ENCODE measurements at regions not wholly inside any gene's neighbourhood (a gene's known extent, or its start where the extent isn't known, plus 50 kb on each side); places are given as distances from the start of the nearest gene placed in this dataset.

DNA sequence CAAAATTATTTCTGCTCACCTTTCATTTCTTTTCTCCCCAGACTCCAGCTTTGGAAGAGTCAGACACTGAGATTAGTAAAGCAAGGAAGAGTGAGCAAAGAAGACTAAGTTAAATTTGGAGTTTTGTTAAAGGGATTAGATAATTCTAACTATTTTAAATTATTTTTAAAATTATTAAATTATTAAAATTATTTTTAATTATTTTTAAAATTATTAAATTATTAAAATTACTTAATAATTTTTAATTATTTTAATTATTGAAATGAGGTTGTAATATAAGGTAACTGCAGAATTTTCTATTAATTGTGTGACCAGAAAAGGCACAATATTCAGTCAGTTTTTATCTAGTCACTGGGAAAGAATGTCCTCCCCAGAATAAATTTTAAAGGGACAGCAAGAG, 185.0 kb upstream of the EOMES start:
- Histone ChIP-seq H3K9me3 (ENCODE audit: control insufficient read depth in 1 of 2, insufficient read depth in 1 of 2, low read depth in 1 of 2, low read length in 2 of 2) (no peaks in the 10 kb centered on the region), H3K4me2 (ENCODE audit: low read length) (no peak overlapping the region), H3K27me3 (ENCODE audit: insufficient read depth, low read length) (no peaks in the 10 kb centered on the region), H3K4me3 (replicated peaks in 1 of 2; ENCODE audit: low read depth in 1 of 2, low read length in 2 of 2) (no peak overlapping the region), H3K27ac (ENCODE audit: low read depth, low read length) (no peak overlapping the region), H2AFZ (ENCODE audit: low read depth, low read length, poor library complexity, severe bottlenecking) (no peak overlapping the region), H3K4me1 (ENCODE audit: control insufficient read depth in 1 of 2, insufficient read depth in 2 of 2, low read length in 2 of 2) (no peaks in the 10 kb centered on the region), H3K36me3 (ENCODE audit: control insufficient read depth in 1 of 2, insufficient read depth in 2 of 2, low read length in 2 of 2) (no peaks in the 10 kb centered on the region), H3K9ac (ENCODE audit: low read length) (no peak overlapping the region), H3K79me2 (ENCODE audit: insufficient read depth, low read length) (no peaks in the 10 kb centered on the region), H4K20me1 (ENCODE audit: insufficient read depth) (no peaks in the 10 kb centered on the region), H3K9me2 (ENCODE audit: insufficient read depth) (no peaks in the 10 kb centered on the region)
- intact Hi-C loops (cut with micrococcal nuclease), result no loop called here
- ChIA-PET CTCF (no interaction called here), POLR2A (no interaction called here), RAD21 (ENCODE audit: low non-redundant PET in 1 of 2, low total read pairs in 2 of 2, uncharacterized antibody in 2 of 2, unreplicated experiment in 2 of 2) (no interaction called here)
- no peak for ATAC-seq
- no peak for TF ChIP-seq CEBPB (IDR thresholded peaks at IDR 0.05; ENCODE audit: low read depth)
- TF ChIP-seq, protein P1, sequence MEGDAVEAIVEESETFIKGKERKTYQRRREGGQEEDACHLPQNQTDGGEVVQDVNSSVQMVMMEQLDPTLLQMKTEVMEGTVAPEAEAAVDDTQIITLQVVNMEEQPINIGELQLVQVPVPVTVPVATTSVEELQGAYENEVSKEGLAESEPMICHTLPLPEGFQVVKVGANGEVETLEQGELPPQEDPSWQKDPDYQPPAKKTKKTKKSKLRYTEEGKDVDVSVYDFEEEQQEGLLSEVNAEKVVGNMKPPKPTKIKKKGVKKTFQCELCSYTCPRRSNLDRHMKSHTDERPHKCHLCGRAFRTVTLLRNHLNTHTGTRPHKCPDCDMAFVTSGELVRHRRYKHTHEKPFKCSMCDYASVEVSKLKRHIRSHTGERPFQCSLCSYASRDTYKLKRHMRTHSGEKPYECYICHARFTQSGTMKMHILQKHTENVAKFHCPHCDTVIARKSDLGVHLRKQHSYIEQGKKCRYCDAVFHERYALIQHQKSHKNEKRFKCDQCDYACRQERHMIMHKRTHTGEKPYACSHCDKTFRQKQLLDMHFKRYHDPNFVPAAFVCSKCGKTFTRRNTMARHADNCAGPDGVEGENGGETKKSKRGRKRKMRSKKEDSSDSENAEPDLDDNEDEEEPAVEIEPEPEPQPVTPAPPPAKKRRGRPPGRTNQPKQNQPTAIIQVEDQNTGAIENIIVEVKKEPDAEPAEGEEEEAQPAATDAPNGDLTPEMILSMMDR (IDR thresholded peaks at IDR 0.05 in 2 of 3, conservative IDR thresholded peaks at IDR 0.05 in 1 of 3; ENCODE audit: borderline replicate concordance in 1 of 3, insufficient read depth in 1 of 3, low read depth in 2 of 3, low read length in 2 of 3), result no peak
- TF ChIP-seq CBX3 (IDR thresholded peaks at IDR 0.05; ENCODE audit: low read depth), result no peak
- TF ChIP-seq YY1 (IDR thresholded peaks at IDR 0.05; ENCODE audit: extremely low read depth, insufficient replicate concordance, low read depth, low read length), result no peak
- no peak for TF ChIP-seq POLR2A (IDR thresholded peaks at IDR 0.05; ENCODE audit: borderline replicate concordance, extremely low read depth, insufficient read depth, insufficient read length)
- TF ChIP-seq ZNF274 (IDR thresholded peaks at IDR 0.05; ENCODE audit: low read depth, low read length), result no peak
- TF ChIP-seq SRF (IDR thresholded peaks at IDR 0.05; ENCODE audit: low read depth), result no peak
- TF ChIP-seq SP1 (IDR thresholded peaks at IDR 0.05; ENCODE audit: low read depth), result no peak
- TF ChIP-seq, protein P2, sequence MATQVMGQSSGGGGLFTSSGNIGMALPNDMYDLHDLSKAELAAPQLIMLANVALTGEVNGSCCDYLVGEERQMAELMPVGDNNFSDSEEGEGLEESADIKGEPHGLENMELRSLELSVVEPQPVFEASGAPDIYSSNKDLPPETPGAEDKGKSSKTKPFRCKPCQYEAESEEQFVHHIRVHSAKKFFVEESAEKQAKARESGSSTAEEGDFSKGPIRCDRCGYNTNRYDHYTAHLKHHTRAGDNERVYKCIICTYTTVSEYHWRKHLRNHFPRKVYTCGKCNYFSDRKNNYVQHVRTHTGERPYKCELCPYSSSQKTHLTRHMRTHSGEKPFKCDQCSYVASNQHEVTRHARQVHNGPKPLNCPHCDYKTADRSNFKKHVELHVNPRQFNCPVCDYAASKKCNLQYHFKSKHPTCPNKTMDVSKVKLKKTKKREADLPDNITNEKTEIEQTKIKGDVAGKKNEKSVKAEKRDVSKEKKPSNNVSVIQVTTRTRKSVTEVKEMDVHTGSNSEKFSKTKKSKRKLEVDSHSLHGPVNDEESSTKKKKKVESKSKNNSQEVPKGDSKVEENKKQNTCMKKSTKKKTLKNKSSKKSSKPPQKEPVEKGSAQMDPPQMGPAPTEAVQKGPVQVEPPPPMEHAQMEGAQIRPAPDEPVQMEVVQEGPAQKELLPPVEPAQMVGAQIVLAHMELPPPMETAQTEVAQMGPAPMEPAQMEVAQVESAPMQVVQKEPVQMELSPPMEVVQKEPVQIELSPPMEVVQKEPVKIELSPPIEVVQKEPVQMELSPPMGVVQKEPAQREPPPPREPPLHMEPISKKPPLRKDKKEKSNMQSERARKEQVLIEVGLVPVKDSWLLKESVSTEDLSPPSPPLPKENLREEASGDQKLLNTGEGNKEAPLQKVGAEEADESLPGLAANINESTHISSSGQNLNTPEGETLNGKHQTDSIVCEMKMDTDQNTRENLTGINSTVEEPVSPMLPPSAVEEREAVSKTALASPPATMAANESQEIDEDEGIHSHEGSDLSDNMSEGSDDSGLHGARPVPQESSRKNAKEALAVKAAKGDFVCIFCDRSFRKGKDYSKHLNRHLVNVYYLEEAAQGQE (IDR thresholded peaks at IDR 0.05; ENCODE audit: low read depth), result no peak
- TF ChIP-seq, protein P3, sequence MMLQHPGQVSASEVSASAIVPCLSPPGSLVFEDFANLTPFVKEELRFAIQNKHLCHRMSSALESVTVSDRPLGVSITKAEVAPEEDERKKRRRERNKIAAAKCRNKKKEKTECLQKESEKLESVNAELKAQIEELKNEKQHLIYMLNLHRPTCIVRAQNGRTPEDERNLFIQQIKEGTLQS (IDR thresholded peaks at IDR 0.05), result no peak
- TF ChIP-seq SIN3A (IDR thresholded peaks at IDR 0.05; ENCODE audit: low read depth), result no peak
- no peak for TF ChIP-seq POLR2AphosphoS5 (IDR thresholded peaks at IDR 0.05; ENCODE audit: low read depth, low read length)
- BruUV-seq (replicated peaks), result no TSS peak
- no peak for DNase-seq (ENCODE audit: low read depth, low spot score)
